RPMI7951 (cell line): ENCODE measurements at regions not wholly inside any gene's neighbourhood (a gene's known extent, or its start where the extent isn't known, plus 50 kb on each side); places are given as distances from the start of the nearest gene placed in this dataset.

Experiments
- DNase-seq: peaks from one replicate; pipeline ENCODE4 v3.0.0-alpha.2; 2012; ENCODE audit warnings: low read depth

DNA sequence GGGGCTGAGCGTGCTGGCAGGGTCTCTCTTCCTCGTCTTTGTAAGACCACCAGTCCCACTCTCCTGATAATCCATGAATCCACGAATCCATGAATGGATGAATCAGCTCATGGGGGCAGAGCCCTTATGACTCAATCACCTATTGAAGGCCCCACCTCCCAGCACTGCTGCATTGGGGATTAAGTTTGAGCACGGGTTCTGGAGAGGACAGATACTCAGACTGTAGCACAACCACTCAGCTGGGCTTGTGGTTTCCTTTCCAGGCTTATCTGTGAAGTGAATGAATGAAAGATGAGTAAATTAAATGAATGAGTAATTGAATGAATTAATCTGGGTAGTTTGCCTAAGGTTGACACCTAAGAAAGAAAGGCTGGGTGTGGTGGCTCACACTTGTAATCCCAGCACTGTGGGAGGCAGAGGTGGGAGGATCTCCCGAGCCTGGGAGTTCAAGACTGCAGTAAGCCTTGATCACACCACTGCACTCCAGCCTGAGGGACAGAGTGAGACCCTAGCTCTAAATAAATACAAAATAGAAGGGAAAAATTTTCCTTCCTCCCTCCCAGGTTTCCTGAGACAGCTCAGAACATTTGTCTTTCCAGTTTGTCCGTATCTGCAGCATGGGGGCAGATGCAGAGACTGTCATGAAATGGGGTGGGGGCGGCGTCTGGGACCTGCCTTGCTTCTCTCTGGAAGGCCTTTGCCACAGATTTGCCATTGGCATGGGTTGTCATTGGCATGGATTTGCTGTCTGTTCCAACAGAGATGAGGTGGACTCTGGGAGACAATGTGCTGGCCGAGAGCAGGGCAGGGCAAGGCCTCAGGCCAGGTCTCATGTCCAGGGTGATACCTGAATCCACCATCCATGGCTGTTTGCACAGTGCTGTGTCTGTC, 187.7 kb upstream of the C1orf174 start:
- DNase-seq: no peak

DNA sequence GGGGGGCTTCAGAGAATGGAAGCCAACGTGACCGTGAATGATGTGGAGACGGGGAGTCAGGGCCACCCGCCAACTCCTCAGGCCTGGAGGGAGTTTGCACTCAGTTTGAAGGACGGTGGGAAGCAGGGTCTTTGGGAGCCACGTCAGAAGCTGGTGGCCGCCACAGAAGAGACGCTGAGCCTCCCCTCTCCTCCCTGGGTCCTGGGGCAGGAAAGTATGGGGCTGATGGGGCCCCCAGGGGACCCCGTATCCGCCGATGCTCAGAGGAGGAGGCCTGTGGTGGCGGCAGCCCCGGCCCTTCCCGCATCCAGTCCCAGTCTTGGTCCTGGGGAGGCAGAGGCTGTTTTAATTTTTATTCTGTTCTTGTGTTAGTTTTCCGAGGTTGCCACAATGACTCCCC, 188.6 kb upstream of the C1orf174 start:
- no peak for DNase-seq

DNA sequence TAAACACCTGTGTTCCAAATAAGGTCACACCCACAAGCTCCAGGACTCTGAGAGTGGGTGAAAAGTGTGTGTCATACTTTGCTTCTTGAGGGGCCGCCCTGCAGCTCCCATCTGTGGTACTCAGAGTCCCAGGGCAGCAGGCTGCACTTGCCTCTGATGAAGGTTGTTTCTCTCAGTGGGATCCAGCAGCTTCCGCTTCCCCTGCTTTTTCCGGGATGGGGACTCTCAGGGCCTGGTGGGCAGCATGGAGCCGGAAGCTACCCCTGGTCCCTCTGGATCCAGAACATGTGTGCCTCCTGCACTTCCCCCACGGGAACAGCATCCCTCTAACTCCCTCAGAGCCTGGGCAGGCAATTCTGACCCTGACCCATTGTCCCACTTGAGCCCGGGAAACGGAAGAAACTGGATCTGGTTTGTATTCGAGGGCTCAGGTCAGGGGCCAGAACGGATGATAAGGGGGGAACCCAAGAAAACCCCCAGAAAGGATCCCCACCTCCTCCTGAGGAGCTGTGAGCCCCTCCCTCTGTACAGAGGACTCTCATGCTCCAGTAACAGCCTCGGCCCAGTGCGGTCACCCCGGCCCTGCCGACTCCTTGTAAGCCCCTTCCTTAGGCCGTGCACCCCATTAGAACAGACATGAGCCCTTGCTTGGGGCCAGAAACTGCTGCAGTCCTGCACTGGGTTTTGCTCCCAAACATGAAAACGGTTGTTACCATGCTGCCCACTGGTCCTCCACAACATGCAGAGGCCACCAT, 189.5 kb upstream of the C1orf174 start:
- DNase-seq: no peak

DNA sequence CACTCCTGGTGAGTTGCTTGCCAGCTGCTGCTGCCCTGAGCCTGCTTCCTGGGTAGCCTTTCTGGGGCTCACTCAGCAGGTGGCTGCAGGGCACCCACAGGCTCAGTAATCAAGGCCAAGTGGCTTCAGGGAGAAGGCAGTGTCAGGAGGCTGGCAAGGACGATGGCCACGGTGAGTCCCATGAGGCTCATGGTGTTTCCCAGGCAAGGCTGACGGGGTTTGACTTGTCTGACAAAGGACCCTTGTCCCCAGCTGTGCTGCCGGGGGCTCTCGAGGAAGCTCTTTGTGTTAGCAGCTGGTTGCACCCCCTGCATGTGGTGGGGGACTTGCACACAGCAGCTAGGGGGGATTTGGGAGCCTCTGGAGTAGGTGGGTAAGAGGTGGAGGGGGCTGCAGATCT, 190.5 kb upstream of the C1orf174 start:
- DNase-seq: no peak

DNA sequence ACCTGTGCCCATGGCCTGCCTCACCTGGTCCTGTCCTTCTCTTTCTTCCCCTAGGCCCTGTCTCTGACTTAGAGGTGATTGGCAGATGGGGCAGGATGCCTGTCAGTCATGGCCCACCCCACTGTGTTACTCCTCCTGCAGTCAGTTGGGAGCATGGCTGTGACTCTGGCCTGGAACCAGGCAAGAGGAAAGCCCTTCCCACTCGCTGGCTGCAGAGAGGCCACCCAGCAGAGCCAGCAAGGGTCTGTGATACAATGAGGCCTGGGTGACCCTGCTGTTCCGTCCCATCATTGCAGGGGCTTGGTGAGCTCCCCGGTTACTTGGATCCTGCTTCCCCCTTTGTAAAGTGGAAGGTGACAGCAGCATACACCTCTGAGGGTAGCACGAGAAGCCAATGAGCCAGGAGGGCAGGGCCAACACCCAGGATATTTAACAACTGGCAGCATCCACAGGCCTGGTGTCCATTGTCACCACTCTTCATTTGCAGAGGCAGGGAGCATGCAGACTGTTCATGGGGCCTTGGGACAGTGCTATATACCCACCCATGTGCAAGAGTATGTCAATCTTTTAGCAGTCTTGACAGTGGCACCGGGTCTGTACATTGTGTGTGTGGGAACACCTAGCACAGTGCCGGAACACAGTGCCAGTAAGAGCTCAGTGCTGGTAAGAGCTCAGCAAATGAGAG, 191.0 kb upstream of the C1orf174 start:
- no peak for DNase-seq

DNA sequence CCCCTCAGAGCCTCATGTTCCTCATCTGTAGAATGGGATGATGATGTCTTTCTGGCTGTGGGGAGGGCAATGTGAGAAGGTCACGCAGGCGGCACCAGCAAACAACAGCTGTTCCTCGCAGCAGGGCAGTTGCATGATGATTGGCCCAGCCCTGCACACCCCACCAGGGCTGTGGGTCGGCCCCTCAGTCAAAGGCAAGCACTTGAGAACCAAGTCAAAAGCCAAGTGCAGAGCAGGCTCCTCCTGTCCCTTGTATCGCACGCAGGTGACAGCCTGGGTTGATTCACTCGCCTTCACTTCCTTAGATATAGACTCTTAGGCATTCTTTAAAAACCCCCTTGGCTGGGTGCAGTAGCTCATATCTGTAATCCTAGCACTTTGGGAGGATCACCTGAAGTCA, 191.9 kb upstream of the C1orf174 start:
- DNase-seq: no peak

DNA sequence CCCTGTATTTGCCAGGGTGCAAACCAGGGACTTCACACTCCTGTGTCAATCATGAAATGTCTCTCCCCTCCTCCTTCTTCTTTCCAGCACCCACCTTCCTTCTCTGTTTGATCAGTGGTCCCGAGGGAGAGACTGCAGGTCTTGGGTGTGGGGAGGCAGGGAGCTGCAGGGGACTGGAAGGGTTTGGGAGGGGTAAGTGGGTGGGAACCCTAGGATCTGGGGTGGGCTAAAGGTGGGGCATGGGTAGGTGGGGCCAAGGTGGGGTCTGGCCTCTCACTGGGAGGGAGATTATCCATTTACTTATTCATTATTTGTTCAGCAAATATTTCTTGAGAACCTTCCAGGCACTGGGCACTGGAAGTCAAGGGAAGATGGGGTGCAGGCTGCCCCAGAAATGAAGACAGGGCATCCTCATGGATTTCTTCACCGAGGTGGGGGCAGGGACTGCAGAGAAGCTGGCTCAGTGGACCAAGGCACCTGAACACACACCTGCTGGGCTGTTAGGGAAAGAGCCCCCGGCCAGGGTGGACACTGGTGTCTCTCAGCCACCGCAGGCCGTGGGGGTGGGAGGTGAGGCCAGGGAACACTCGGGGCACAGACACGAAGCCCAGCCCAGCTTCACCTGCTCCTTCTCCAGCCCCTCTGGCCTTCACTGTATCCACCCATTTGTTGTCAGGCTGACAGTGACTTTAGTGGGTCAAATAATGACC, 193.9 kb upstream of the C1orf174 start:
- DNase-seq: no peak

DNA sequence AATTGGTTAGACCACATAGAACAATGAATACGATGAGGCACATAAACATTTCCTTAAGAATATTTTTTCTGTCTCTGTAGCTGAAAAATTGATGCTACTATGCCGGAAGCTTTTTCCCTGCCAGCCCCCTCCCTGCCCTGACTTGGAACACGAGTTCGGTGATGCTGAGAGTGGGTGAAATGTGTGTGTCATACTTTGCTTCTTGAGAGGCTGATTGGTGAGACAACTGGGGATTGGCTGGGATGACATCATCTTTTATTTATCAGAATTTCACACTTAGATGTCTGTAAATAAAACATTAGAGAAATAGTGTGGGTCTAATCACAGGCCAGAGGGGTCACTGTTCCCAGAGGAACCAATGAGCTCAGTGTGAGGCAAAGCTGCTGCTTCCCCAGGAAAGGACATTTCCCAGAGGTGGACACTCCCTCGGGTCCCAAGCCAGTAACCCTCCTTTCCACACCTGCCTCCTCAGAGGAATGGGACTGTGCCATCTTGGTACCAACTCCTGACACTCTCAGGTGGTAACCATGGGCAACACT, 195.4 kb upstream of the C1orf174 start:
- no peak for DNase-seq

DNA sequence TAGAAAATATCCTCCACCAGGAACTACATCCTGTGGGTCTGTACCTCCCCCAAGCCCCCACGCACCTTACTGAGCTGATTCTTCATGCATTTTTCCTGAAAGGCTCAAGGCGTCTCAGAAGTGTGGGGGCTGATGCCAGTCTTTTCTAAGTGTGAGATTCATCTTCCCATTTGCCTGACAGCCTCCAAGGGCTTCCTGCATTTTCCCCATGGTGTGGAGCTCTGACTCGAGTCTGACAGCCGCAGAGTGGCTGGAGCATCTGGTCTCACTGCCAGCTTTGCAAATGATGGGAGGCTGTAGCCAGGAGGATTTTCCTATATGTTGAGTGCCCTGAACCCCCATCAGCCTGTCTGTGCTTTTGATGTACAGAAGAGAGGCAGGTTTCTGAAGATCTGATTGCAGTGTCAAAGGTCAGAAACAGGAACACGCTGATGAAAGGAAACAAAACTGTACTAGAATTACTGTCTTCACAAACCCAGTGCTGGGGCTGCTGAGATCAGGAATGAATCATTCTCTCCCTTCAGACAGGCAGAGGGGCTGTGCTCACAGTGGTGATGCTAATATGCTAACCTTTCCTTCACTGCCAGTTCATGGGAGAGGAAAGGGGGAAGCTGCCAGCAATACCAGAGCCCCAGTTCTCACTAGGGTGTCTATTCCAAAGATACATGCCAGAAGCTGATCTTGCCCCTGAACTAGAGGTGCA, 201.5 kb upstream of the C1orf174 start:
- DNase-seq: no peak

DNA sequence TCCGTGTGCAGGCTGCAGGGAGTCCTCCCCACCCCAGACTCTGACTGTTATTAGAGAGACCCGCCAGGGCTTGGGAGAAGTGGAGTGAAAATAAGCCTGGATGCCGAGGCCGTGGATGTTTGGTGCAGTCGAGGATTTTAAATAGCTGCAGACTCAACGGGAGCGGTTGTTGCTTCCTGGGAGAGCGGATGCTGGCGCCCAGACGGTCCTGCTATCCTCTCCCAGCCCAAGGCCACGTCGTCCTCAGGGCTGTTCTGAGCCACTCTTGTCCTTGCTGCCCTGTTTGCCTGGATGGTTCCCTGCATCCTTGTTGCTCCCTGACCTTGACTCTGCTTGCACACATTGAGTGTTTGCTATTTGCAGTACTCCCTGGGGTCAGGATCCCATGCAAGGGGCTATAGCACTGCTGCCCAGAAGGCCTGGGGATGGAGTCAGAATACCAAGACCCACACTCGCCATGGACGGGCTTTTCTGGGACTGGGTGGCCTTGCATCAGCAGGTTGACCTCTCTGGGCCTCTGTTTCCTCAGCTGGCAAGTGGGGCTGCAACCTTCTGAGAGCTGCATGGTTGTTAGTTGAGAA, 205.3 kb upstream of the C1orf174 start:
- DNase-seq: no peak

DNA sequence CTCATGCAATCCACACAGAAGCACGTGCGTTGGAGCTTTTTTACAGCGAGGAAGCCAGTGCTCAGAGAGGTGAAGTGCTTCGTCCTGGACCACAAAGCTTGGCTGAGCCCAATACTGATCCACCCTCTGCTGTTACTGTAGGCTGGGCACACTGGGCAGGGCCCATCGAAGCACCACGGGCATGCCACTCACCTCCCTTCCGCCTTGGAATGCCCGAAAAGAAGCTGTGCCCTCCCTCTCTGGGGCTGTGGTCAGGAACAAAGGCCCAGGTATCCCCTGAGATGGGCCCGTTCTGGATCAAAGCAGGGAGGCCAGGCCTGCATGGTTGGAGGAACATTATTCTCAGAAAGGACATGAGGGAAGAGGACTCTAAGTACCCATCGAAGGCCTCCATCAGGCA, 206.7 kb upstream of the C1orf174 start:
- DNase-seq: no peak

DNA sequence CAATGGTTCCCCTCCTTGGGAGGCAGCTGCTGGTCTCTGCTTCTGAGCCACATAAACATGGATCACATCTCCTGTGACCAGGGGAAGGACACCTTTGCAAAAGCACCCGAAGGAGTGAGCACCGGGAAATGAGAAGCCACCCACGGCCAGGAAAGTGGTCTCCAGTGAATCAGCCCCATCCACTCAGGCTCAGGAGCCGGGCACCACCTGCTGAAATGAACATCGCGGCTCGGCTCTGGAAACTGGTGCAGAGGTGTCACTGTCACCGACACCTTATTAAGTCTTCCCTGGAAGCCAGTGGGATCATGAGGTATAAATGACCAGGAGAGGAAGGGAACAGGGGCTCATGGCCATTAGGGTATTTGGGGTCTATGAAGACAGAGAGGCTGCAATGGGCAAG, 207.2 kb upstream of the C1orf174 start:
- no peak for DNase-seq

DNA sequence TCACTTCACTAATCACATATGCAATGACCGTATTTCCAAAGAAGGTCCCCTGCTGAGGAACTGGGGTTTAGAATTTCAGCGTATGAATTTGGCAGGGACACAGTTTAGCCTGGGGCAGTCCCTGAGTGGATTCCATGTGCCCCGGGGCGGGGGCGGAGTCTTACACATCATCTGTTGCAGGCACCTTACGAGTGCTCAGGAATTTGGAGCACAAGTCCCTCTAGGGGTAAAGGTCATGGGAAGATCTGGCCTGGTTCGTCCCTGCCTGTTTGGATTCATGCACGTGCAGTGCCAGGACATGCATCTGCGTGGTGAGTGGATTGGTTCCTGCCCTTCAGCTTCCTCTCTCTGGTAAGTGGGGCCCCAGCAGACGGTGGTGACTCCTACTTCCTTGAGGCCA, 208.3 kb upstream of the C1orf174 start:
- no peak for DNase-seq

DNA sequence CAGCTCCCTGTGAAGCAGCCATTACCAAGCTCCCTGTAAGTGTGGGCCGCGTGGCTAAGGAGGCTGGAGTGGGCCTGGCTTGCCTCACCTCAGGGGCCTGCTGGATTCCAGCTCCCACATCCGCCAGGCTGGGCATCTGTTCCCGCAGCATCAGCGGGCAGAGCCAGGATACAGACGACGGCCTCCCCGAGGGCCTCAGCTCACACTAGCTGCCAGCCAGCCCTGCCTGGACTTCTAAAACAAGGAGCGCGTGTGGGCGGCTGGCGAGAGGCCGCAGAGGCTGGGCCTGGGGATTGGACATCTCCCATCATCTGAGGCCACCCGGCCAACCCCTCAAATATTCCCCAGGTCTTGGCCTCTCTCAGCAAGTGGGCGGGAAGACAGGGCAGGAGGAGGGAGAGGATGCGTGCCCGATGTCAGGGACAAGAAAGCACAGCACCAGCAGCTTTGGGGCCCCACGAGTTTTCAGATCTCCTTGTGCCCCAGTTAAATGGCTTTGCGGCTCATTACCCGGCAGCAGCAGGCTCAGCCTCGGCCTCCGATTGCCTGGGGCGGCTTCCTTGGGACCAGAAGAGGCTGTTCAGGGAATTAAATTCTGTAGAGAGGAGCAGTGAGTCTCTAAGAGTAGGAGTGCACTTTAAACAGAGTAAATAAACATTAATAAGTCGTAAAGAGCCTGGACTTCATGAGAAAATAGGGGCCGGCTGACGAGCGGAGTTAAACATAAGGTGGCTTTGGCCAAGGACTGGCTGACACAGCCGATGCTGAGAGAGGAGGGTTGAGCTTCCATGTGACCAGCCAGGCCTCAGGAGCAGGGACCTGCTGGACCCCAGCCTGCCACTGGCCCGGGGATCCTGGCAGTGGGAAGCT, 208.9 kb upstream of the C1orf174 start:
- no peak for DNase-seq

DNA sequence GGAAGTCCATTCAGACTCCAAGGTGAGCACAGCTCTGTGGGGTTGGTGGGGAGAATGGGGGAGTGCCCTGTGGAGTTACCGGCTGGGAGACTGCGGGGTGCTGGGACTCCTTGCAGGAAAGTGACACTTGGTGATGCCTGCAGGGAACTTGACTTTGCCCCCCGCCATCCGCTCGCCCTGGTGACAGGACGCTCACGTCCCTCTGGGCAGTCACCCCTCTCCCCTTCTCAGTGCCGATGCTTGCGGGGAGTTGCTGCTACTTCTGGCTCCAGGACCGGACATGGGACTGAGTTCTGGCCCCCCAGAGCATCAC, 209.5 kb upstream of the C1orf174 start:
- DNase-seq: no peak

DNA sequence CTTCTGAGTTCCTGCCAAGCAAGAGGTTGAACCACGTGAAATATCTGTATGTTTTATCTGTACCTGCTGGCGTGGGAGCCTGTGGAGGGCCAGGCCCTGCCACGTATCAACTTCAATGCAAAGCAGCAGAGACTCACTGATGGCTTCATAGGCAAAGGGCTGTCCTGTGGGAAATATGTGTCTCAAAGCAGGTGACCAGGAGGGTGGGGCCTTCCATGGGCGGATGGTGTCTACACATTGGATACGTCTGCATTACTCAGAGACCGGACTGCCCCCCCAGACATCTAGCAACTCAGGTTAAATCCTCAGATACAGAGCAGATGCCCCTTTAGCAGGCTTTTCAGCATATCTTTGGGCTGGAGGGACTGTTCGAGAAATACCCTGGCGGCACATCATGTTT, 210.8 kb upstream of the C1orf174 start:
- no peak for DNase-seq

DNA sequence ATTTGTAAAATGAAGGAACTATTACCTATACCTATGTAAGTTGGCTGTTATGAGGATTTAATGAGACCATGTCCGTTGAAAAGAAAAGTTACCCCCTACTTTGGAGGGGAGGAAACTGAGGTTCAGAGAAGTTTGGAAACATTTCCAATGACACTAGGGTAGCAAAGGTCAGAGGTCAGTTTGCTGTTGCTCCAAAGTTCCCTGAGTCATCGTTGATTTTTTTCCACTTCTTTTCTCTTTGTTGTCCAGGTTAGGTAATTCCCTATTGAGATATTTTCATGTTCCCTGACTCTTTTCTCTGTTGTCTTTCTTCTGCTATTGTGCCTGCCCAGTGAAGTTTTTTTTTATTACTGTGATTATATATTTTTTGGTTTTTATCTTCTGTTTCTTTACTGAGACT, 213.8 kb upstream of the C1orf174 start:
- DNase-seq: no peak

DNA sequence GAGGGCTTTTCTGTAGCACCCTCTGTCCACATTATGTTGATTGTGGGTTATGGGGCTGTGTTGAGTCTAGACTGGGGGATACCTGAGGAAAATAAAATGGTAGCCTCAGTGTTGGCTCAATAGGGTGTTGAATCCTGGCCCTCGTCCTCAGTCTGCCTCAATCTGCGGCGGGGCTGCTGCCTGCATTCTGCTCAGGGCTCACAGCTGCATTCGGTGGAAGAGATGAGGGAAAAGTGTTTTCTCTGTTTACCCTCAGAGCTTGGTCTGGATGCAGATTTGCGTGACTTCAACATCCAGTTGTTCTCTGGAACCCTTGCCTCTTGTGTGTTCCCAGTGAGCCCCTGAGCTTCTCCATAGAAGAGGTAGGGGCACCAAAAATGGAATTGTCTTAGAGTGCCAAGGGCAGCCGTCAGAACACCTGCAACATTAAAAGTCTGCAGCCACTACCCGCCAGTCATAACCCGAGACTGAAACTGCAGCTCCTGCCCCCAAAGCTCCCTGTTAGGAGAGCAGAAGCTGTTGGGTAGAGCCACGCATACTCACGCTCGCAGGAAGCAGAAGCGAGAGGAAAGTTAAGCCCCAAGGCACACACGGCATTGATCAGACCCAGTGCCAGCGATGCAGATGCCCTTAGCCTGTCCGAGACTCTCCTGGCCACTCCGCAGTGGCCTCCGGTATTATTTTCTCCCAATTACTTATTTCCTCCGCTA, 215.3 kb upstream of the C1orf174 start:
- no peak for DNase-seq

DNA sequence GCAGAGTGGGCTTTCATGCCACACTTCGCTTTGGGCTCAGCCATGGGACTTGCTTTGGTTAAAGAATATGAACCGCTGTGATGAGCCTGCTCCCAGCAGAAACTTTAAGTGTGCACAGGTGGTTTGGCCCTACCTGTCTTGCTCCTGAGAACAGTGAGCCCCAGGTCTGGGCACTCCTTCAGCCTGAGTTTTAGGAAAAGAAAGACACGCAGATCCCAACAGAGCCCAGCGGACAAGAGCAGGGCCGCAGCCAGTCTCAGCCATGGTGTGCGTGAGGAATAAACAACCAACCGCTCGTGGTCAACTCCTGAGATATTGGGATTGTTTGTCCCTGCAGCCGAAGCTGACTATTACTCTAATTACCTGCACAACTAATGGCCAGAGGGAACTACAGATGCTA, 217.1 kb upstream of the C1orf174 start:
- no peak for DNase-seq
